ENCODE measurements at regions not wholly inside any gene's neighbourhood (a gene's known extent, or its start where the extent isn't known, plus 50 kb on each side); places are given as distances from the start of the nearest gene placed in this dataset.

- TF ChIP-seq CTCF (IDR thresholded peaks at IDR 0.05), result no peak
- Mint-ChIP-seq H3K9me3 (ENCODE audit: unreplicated experiment) (no peaks in the 10 kb centered on the region), H3K36me3 (ENCODE audit: unreplicated experiment) (no peaks in the 10 kb centered on the region), H3K27ac (ENCODE audit: unreplicated experiment) (no peak overlapping the region), H3K4me3 (ENCODE audit: unreplicated experiment) (no peak overlapping the region), H3K4me1 (ENCODE audit: unreplicated experiment) (peaks cover 25% of the 10 kb centered on the region), H3K27me3 (ENCODE audit: unreplicated experiment) (no peaks in the 10 kb centered on the region)
- DNase-seq (ENCODE audit: extremely low spot score, unreplicated experiment), result no peak
Measured at GRCh38 chr11:109968781-109969180, 124.4 kb upstream of the ZC3H12C start.

GRCh38 chr11:109970516-109971183 lies 122.5 kb upstream of the ZC3H12C start:
- TF ChIP-seq CTCF (IDR thresholded peaks at IDR 0.05), result no peak
- H3K27ac Mint-ChIP-seq (ENCODE audit: unreplicated experiment), result peak overlapping the region; percentile 66
- H3K4me1 Mint-ChIP-seq (ENCODE audit: unreplicated experiment), result peaks cover 25% of the 10 kb centered on the region
- no peaks in the 10 kb centered on the region for H3K36me3 Mint-ChIP-seq (ENCODE audit: unreplicated experiment)
- no peaks in the 10 kb centered on the region for H3K9me3 Mint-ChIP-seq (ENCODE audit: unreplicated experiment)
- no peaks in the 10 kb centered on the region for H3K27me3 Mint-ChIP-seq (ENCODE audit: unreplicated experiment)
- H3K4me3 Mint-ChIP-seq (ENCODE audit: unreplicated experiment), result no peak overlapping the region
- DNase-seq (ENCODE audit: extremely low spot score, unreplicated experiment), result no peak

- no peak for DNase-seq (ENCODE audit: extremely low spot score, unreplicated experiment)
- Mint-ChIP-seq H3K36me3 (ENCODE audit: unreplicated experiment) (no peaks in the 10 kb centered on the region), H3K27ac (ENCODE audit: unreplicated experiment) (peak overlapping the region; percentile 66), H3K4me3 (ENCODE audit: unreplicated experiment) (no peak overlapping the region), H3K4me1 (ENCODE audit: unreplicated experiment) (peaks cover 25% of the 10 kb centered on the region), H3K9me3 (ENCODE audit: unreplicated experiment) (no peaks in the 10 kb centered on the region), H3K27me3 (ENCODE audit: unreplicated experiment) (no peaks in the 10 kb centered on the region)
- TF ChIP-seq CTCF (IDR thresholded peaks at IDR 0.05), result no peak
Measured at GRCh38 chr11:109971184-109971523, 122.0 kb upstream of the ZC3H12C start.

- Mint-ChIP-seq H3K27ac (ENCODE audit: unreplicated experiment) (no peak overlapping the region), H3K36me3 (ENCODE audit: unreplicated experiment) (no peaks in the 10 kb centered on the region), H3K4me3 (ENCODE audit: unreplicated experiment) (no peak overlapping the region), H3K4me1 (ENCODE audit: unreplicated experiment) (peaks cover 25% of the 10 kb centered on the region), H3K27me3 (ENCODE audit: unreplicated experiment) (no peaks in the 10 kb centered on the region), H3K9me3 (ENCODE audit: unreplicated experiment) (no peaks in the 10 kb centered on the region)
- DNase-seq (ENCODE audit: extremely low spot score, unreplicated experiment), result no peak
- no peak for TF ChIP-seq CTCF (IDR thresholded peaks at IDR 0.05)
Measured at GRCh38 chr11:109972181-109972715, 120.9 kb upstream of the ZC3H12C start.

- no peak for DNase-seq (ENCODE audit: extremely low spot score, unreplicated experiment)
- no peak overlapping the region for H3K4me3 Mint-ChIP-seq (ENCODE audit: unreplicated experiment)
- H3K27me3 Mint-ChIP-seq (ENCODE audit: unreplicated experiment), result no peaks in the 10 kb centered on the region
- no peaks in the 10 kb centered on the region for H3K36me3 Mint-ChIP-seq (ENCODE audit: unreplicated experiment)
- H3K4me1 Mint-ChIP-seq (ENCODE audit: unreplicated experiment), result peaks cover 25% of the 10 kb centered on the region
- no peaks in the 10 kb centered on the region for H3K9me3 Mint-ChIP-seq (ENCODE audit: unreplicated experiment)
- H3K27ac Mint-ChIP-seq (ENCODE audit: unreplicated experiment), result no peak overlapping the region
- TF ChIP-seq CTCF (IDR thresholded peaks at IDR 0.05), result no peak
Measured at GRCh38 chr11:109972939-109973338, 120.3 kb upstream of the ZC3H12C start.

Data from osteocyte (in vitro differentiated cells).